DLD1 (cell line): ENCODE measurements at regions not wholly inside any gene's neighbourhood (a gene's known extent, or its start where the extent isn't known, plus 50 kb on each side); places are given as distances from the start of the nearest gene placed in this dataset.

Experiments
- in situ Hi-C: cut with HindIII; loops from 2 replicates; pipeline ENCODE4 v1.10.0; 2017; ENCODE audit warnings: low sequenced_read_pairs

DNA sequence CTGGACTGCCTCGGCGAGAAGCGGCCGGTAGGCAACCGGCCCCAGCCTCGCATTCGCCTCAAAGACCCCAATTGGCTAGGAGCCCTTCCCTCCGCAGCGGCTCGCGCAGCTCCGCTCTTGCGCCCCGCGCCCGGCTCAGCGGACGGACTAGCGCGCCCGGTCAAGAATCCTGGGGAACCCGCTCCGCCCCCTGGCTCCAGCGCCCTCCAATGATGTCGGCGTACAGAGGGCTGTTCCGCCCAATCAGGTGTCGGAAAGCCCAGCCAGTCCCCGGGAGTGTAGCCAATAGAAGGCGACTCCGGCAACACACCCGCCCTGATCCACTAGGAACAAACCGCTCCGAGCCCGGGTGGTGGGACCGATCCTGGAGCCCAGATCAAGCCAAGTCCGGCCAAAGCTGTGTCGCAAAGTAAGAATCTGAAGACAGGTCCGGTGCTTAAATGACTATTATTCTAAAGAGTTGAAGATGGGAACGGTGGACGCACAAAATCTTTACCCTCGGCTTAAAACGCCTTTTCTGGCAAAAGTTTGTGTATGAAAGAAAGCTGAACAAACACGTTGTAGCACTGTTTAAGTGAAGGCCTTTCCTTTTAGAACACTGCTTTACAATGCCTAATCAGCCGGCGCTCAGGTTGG lies 132.2 kb downstream of the OGFRL1 start:
- in situ Hi-C loops = no loop called here

DNA sequence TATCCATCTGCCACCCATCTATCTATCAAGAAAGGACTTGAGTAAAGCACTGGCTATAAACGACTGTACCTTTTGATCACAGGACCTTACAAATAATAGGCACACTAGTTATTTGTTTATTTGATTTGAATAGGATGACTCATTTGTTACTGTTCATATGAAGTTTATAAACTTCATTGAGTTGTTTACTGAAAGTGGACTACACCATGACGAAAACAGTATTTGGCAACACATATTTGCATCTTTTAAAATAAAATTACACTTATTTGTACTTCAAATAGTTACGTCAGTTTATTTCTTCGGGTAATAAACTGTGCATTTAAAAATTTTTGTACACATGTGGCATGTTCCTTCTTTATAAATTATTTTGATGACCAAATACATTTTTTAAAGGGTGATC lies 133.0 kb downstream of the OGFRL1 start:
- in situ Hi-C loops = no loop called here

DNA sequence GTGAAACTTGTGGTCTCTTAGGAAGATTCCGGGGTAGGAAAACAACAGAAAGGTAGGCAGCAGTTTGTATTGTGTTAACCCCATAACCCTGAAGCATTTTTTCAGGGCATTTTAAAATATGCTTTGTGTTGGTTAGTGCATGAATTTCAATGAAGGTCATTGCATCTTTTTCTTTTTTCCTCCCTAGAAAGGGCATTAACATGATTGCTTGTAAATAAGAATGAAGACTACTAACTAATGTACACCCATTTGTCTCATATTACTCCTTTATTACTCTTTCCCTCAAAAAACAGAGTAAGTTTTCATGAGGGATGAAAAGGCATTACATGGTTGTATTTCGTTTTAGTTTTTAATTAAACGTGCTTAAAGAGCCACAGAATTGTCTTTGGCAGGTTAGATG lies 141.4 kb downstream of the OGFRL1 start:
- in situ Hi-C loops = no loop called here

DNA sequence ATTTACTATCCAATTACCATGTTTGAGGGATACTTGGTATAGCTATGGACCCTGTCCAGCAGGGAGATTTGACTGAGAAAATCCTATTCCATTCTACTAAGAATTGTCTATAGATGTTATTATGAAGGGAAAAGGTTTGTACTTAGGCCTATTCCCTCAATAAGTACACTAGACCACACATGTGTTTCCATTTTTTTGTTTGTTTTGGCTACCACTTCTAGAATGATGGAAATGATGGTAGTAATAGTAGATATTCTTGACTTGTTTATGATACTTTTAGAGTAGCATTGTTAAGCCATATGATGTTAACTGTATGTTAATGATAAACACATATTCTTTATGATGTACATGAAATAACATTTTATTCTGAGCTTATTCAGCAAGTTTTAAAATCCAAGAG lies 144.8 kb downstream of the OGFRL1 start:
- in situ Hi-C loops = no loop called here

DNA sequence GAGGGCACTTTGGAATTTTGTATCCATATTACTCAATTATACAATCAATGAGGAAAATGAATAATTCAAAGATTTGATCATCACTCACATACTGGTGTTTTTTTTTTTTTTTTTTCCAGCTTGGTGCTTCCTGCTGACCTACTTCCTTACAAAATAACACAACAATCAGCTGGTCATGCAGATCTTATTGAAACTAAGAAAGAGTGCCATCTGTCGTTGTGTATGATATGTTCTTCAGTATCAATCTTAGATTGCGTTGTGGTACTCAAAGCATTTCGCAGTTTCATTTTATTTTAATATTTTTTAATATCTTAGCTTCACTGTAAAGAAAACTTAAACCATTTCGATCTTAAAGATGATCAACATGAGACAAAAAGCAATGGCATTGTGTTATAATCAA lies 155.6 kb downstream of the OGFRL1 start:
- in situ Hi-C loops = no loop called here

DNA sequence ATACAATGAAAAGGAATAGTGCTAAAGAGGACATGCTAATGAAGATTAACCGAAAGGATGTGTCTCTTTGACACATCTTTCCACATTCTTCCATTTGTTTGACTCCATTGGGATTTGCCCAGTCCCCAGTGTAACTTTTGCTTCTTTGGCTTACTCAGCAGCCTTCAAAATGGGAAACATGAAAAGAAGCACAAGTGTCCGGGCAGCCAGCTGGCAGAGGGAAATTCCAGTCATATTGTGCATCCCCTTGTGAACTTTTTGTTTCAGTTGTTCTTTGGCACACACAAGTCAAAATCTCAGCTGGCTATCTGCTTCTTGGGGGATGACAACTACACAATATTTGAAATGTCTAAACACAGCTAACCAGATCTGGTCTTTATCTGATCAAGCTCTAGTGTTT lies 157.4 kb downstream of the OGFRL1 start:
- in situ Hi-C loops = no loop called here

DNA sequence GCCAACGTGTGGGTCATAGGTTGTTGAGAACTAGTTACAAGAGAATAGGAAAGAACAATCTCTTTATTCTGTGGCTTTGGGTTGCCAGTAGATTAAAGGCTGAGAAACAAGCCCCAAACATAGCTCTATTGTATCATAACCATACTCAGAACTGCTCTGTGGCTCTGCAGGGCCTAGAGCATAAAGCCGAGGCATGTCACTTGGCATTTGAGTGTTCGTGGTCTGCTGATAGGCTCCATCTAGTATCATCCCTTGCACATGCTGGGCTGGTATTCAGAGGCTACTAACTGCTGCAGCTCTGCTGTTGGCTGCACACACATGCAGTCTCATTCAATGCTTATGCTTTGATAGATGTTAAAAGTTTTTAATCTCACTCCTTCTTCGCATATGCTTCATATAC lies 157.9 kb downstream of the OGFRL1 start:
- in situ Hi-C loops = no loop called here

DNA sequence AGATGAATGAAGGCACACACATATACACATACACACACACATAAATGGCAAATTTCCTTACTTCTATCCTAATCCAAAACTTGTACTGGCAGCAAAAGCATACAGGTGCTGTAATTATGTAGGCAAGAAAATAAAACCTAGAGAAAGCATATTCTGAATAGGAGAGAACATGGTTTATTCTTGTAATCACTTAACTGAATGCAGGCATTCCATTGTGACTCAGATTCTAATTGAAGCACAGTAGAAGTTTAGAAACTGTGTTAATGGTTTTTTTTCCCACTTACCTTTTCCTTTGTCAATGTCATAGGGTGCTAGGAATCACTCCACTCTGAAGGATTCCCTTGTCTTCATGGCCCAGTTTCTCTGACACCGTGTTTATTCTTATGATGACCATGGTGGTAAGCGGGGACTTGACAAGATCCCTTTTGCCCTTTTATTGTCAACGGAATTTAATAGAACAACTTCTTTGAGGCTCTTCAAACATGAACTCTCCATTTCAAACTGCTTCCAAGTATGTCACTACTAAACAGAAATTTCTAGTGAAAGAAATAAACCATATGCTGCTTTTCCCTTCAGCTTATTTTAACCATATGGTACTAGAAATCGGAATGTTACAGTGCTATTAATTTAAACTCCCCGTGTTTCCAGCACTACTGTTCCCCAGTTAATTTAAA lies 164.2 kb downstream of the OGFRL1 start:
- in situ Hi-C loops = no loop called here

DNA sequence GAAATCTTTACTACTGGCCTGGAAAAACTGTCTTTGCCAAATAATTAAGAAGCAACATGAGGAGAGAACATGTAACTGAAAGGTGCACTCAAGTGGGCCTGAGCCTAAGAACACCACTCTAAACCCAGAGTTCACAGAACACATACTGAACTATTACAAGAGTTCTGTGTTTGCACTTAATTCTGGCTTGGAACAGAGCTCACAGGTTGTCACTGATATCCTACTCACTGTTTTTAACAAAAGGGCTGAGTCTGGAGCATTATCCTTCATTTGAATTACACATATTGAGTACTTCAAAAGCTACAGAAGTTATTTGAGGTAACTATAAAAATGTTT lies 164.7 kb downstream of the OGFRL1 start:
- in situ Hi-C loops = no loop called here

DNA sequence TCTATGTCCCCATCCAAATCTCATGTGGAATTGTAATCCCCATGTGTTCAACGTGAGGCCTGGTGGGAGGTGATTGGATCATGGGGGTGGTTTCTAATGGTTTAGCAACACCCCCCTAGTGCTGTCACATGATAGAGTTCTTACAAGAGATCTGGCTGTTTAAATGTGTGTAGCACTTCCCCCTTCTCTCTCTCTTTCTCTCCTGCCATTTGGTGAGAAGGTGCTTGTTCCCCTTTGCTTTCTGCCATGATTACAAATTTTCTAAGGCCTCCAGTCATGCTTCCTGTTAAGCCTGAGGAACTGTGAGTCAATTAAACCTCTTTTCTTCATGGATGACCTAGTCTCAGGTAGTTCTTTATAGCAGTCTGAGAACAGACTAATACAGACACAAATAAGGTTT lies 165.4 kb downstream of the OGFRL1 start:
- in situ Hi-C loops = no loop called here

DNA sequence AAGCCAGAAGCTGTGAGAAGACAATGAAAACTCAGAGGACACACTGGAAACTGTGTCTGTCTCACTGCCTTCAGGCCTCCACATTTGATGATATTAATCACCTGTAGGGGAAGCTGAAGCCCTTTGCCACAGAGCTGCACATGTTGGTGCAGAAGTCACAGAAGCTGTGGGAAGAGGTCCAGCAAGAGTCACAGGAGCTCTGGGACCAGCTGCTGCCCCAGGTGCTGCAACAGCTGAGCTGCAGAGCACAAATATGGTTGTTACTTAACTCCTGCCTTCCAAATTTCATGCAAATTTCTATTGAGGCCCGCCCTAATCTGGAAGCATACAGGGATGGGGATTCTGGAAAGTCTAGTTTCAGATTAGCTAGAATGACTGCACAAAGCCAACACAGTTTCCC lies 169.3 kb downstream of the OGFRL1 start:
- in situ Hi-C loops = no loop called here

DNA sequence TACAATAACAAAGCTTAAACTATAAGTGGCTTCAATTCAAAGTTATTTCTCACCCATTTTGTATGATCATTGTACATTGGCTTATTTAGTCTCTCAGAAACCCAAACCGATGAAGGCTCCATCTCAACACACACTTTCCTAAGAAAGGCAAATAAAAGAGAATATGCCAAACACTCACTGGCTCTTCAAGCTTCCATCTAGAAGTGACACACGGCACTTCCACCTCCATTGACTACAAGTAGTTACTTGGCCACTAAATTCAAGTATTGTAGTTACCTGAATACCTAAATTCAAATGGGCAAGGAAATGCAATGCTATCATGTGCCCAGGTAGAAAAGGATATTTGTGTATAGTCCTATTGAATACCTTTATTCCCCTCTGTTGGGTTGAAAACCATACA lies 170.6 kb downstream of the OGFRL1 start:
- in situ Hi-C loops = no loop called here

DNA sequence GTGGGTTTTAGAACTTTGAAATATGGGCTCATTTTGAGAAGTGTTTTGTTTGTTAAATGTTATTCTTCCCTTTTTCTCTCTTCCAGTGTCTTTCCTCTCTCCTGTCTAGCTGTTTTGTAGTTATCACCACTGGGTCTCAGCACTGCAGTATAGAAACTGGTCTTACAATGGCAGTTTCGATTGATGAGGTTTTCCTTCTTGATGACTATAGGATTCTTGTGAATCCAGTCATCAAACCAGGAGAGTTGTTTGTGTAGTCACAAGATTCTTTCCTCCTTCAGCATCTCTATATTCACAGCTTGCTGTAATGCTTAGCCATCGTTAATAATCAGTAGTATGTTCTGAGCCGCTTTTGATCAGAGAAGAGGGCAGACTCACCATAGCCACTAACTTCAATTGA lies 172.3 kb downstream of the OGFRL1 start:
- in situ Hi-C loops = no loop called here

DNA sequence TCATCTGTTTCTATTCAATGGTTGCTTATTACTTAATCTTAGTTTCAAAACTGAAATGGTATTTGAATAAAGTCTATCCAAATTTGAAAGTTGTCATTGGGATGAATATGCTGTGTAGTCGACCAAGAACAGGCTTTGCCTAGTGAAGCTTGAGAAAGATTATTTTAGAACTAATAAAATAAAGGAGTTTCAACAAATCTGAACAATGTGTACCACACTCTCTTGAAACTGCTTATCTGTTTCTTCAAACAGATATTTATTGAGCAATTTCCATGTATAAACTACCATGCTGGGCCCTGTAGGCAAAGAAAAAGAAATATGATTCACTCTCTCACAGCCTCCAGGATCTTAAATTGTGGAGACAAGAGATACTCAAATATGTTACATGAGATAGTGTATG lies 174.4 kb downstream of the OGFRL1 start:
- in situ Hi-C loops = no loop called here

DNA sequence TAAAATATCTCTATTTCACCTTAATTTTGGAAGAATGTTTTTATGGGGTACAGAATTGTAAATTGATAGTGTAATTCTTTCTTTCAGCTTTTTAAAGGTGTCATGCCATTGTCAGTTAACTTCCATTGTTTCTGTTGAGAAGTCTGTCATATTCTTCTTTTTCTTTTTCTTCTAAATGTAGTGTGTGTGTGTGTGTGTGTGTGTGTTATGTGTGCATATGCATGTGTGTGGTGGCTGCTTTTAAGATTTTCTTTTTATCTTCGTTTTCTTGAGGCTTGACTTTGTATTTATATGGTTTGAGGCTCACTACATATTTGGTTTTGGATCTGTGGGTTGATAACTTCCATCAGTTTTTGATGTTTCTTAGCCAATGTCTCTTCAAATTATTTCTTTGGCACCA lies 176.5 kb downstream of the OGFRL1 start:
- in situ Hi-C loops = no loop called here

DNA sequence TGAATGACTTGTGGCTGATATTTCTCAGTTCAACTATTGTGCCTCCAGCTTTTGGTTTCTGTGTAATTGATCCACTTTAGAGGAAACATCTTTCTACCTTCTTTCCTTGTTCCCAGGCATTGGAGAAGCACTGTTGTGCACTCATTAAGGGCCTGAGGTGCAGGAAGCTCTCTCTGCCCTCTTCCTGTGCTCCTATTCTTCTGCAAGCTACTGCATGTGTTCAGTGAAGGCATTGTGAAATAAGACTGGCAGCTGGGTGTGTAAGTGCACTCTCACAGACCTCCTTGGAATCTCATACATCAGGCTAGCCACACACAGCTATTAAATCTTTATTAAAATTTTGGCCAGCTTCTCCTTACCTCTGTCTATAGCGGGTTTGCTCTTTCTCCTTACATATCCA lies 177.8 kb downstream of the OGFRL1 start:
- in situ Hi-C loops = no loop called here

DNA sequence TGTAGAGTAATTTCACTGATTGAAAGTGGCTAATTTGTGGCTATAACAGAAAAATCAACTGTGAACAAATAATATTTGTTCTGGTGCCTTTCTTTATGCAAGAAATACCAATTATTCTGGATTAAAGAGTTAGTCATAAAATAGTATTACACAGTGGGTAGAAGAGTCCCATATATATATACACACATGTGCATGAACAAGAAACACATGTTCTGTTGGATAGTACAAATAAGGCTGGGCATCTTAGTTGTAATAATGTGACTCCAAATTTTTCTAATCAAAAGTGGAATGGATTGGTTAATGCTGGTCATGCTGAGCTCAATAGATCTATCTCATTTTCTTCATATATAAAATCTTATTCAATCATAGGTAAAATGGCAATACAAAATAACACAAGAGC lies 179.4 kb downstream of the OGFRL1 start:
- in situ Hi-C loops = no loop called here

DNA sequence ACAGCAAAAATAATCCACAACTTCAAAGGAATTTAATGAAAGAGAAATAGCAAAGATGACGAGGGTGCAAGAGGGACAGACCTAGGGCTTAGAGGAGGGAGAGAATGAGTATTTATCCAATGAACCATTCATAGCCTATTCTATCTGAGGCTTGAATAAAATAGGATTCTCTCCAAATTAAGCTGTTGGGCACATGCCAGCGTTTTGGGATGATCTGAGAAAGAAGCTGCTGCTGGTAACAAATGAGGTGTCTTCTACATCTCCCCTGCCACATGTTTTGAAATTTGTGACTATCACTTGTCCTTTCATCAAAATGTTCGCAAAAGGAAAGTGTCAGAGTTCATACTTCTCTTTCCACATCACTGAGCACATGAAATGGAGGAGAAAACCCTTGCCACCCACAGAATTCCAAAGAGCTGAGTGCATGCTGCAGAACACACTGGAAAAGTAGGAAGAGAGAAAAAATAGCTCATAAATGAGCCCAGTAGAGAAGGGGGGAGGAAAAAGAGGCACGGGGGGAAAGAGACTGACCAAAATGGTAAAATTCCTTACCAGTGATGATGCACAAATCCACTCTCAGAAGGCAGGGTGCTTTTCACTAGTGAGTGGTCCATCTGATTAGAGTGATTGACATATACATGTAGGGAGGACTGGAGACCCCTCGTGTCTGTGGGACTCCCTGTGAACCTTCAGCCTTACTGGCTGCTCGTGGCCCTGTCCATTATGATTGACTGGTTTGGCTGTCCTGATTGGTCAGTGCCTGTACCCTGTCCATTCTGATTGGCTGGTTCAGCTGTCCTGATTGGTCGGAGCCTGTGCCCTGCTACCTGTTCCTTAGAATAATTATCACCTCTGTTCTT lies 180.5 kb downstream of the OGFRL1 start:
- in situ Hi-C loops = no loop called here

DNA sequence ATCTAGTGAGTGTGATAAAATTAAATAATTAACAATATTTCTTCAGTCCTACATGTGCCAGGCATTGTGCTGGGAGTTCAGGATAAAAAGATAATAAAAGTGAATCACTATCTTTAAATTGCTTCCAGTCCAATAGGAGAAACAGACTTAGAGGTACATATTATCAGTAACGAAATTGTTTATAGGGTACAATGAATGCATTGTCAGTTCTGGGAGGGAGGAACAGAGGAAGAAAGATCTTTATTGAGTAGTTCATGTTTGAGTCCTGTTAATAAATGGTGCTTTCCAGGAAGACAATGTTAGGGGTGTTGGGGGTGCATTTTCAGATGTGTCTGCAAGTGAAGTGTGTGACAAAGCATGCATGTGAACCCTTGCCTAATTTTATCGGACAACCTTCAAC lies 183.1 kb downstream of the OGFRL1 start:
- in situ Hi-C loops = no loop called here

DNA sequence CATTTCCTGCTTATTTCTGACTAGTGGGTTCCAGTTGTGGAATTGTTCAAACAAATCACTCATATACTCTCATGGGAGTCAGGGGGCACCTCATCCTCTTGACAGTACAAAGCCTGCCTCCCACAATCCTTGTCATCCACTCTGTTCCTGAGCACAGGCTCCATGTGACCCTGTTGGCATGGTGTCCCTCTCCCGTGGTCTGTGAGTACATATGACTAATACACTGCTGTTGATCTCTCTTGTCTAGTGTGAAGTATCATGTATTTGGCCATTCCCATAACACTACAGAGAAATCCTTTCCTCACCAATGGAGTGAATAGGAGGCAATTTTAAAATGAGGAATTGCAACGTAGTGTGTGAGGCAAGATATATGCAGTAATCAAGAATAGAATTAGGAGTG lies 185.3 kb downstream of the OGFRL1 start:
- in situ Hi-C loops = no loop called here

DNA sequence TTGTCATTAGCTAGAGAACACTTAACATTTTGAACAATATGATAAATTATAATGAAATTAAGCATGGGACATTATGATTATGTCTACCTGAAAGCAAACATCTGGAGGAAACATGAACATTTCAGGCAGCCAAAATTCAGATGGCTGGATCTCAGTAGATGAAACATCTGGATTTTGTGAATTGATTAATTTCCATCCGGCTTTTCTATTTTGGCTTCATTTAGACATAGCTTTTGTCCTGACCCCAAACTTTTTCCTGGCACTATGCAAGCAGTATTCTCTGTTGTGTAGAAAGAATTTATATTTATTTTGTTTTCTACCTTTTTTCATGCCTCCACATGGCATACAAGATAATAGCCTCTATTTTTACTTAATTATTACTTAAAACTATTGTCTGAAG lies 186.3 kb downstream of the OGFRL1 start:
- in situ Hi-C loops = no loop called here

DNA sequence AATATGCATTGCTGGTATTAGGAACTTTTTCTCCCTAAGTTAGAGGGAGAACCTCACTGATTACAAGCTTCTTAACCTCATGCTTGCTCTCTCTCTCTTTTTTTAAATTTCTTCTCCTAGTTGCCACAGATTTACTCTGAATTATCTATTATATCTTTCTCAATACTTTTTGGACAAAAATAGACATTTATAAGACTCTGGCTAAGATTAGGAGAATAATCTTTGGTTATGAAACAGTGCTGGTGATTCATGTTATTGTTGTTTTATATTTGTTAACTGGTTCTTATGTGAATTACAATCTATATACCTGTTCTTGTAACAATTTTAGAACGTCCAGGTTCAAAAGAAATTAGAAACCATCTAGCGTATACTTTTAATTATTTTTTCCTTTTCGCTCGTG lies 187.8 kb downstream of the OGFRL1 start:
- in situ Hi-C loops = no loop called here
